ENCODE measurements at regions not wholly inside any gene's neighbourhood (a gene's known extent, or its start where the extent isn't known, plus 50 kb on each side); places are given as distances from the start of the nearest gene placed in this dataset.

DNA sequence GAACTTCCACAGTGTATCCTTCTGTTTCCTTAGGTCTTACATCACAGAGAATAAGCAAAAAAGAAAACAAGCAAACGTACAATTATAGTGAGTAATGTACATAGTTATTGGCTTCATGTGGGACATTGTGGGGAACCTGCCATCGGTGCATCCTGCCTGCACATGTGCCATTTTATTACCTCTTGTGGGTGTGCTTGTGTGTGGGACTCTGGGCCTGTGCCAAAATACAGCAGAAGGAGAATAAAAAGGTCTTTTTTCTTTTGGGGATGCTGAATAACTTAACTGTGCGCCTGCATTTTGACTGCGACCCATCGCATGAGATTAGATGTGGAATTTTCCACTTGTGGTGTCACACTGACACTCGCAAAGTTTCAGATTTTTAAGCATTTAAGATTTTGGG, 169.6 kb upstream of the DCBLD2 start (continued):
- no peak for TF ChIP-seq ZNF337 (CRISPR knock-in tag; IDR thresholded peaks at IDR 0.05; ENCODE audit: borderline replicate concordance, low read depth)

DNA sequence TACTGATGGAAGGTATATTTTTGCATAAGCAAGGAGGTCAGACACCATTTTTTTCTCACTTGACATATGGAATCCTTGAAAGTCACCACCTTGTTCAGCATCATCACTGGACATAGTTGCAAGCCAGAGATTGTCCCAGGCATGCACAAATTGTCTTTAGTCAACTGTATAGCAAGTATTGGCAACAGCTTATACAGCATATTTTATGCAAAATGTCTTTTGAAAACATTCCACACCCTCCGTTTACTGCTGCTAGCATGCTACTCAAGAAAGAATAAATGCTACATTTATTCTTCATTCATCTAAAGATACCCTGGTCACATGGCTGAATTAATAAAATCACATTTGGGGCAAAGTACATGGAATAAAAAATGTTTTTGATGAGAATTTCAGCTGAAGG, 168.5 kb upstream of the DCBLD2 start:
- no peak overlapping the region for H3K27ac ChIP-seq (ENCODE audit: extremely low read length, insufficient read depth, low read length)
- H4K20me1 ChIP-seq (ENCODE audit: insufficient read depth, low read length): no peaks in the 10 kb centered on the region
- no peak for DNase-seq (ENCODE audit: low spot score)
- H3K36me3 ChIP-seq (replicated peaks in 1 of 2; ENCODE audit: control insufficient read depth in 1 of 2, insufficient read depth in 2 of 2, low read length in 2 of 2): no peaks in the 10 kb centered on the region
- POLR2A ChIA-PET: no interaction called here
- H3K4me2 ChIP-seq (ENCODE audit: low read depth, low read length): no peak overlapping the region
- no peak for FAIRE-seq
- no peaks in the 10 kb centered on the region; a peak in 1 of 5 replicates for H3K27me3 ChIP-seq (ENCODE audit: control insufficient read depth in 1 of 2, insufficient read depth in 2 of 2, low read length in 2 of 2)
- no peak for ATAC-seq
- H3K9me3 ChIP-seq (ENCODE audit: low read length): no peaks in the 10 kb centered on the region
- H3K4me3 ChIP-seq (replicated peaks in 1 of 3; ENCODE audit: insufficient read depth in 1 of 3, low read depth in 2 of 3, low read length in 3 of 3): no peak overlapping the region
- H3K79me2 ChIP-seq (ENCODE audit: insufficient read depth, low read length): no peaks in the 10 kb centered on the region
- no peak overlapping the region for H3K9ac ChIP-seq (ENCODE audit: insufficient read depth, low read depth, low read length)
- CTCF ChIA-PET (ENCODE audit: low intra/inter-chr PET ratio, low total read pairs): no interaction called here
- H2AFZ ChIP-seq (ENCODE audit: low read length): no peak overlapping the region
- H3K4me1 ChIP-seq (ENCODE audit: insufficient read depth, low read length): no peaks in the 10 kb centered on the region
- in situ Hi-C loops (cut with HindIII; ENCODE audit: extremely low pct_ligation_motif_present, low pct_unique_long_range_greater_than_20kb) (no loop called here), intact Hi-C loops (cut with micrococcal nuclease; ENCODE audit: unreplicated experiment) (no loop called here)
- BruUV-seq (replicated peaks): no TSS peak
- 26% methylated on average over 1 of the region's 1 CpG for WGBS (ENCODE audit: low lambda C conversion rate)
- TF ChIP-seq PPARG (CRISPR knock-in tag; conservative IDR thresholded peaks at IDR 0.05): no peak

DNA sequence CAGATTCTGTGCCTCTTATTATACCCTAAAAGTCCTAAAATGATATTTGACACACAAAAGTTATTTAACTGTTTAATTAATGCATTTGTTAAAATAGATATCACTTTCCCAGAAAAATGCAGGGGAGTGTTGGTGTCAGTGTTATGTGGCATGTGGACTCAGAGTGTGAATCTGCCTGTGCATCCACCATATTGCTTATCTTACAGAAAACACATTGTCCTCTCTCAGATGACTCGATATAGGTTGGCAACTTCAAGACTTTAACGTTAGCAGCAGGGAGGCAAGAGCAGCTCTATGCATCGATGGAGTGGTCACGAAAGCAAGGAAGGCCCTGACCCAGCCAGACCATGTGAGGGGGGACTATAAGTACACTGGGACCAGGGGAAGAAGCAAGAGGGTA, 165.4 kb upstream of the DCBLD2 start:
- intact Hi-C loops (cut with micrococcal nuclease; ENCODE audit: unreplicated experiment) (no loop called here), in situ Hi-C loops (cut with HindIII; ENCODE audit: extremely low pct_ligation_motif_present, low pct_unique_long_range_greater_than_20kb) (no loop called here)
- POLR2A ChIA-PET: no interaction called here
- Histone ChIP-seq H3K9ac (ENCODE audit: insufficient read depth, low read depth, low read length) (no peak overlapping the region), H3K79me2 (ENCODE audit: insufficient read depth, low read length) (no peaks in the 10 kb centered on the region), H3K27ac (ENCODE audit: extremely low read length, insufficient read depth, low read length) (no peak overlapping the region), H3K4me2 (ENCODE audit: low read depth, low read length) (no peak overlapping the region), H3K9me3 (ENCODE audit: low read length) (no peaks in the 10 kb centered on the region), H2AFZ (ENCODE audit: low read length) (no peak overlapping the region), H3K27me3 (ENCODE audit: control insufficient read depth in 1 of 2, insufficient read depth in 2 of 2, low read length in 2 of 2) (no peaks in the 10 kb centered on the region; a peak in 1 of 5 replicates), H3K36me3 (replicated peaks in 1 of 2; ENCODE audit: control insufficient read depth in 1 of 2, insufficient read depth in 2 of 2, low read length in 2 of 2) (no peaks in the 10 kb centered on the region), H3K4me3 (replicated peaks in 1 of 3; ENCODE audit: insufficient read depth in 1 of 3, low read depth in 2 of 3, low read length in 3 of 3) (no peak overlapping the region), H4K20me1 (ENCODE audit: insufficient read depth, low read length) (no peaks in the 10 kb centered on the region), H3K4me1 (ENCODE audit: insufficient read depth, low read length) (no peaks in the 10 kb centered on the region)
- FAIRE-seq (no peak), DNase-seq (ENCODE audit: low spot score) (no peak), ATAC-seq (no peak)
- CTCF ChIA-PET (ENCODE audit: low intra/inter-chr PET ratio, low total read pairs): no interaction called here
- BruUV-seq (replicated peaks): no TSS peak
- 0% methylated on average over 4 of the region's 4 CpGs for WGBS (ENCODE audit: low lambda C conversion rate)
- TF ChIP-seq ZNF713 (CRISPR knock-in tag; IDR thresholded peaks at IDR 0.05) (no peak), HNRNPLL (IDR thresholded peaks at IDR 0.05; ENCODE audit: low read depth, low read length, poor library complexity, severe bottlenecking) (no peak), ZNF34 (CRISPR knock-in tag; IDR thresholded peaks at IDR 0.05; ENCODE audit: borderline replicate concordance) (no peak), HNF4A (CRISPR knock-in tag; IDR thresholded peaks at IDR 0.05) (no peak)

All from HepG2 (cell line).